ENCODE measurements at regions not wholly inside any gene's neighbourhood (a gene's known extent, or its start where the extent isn't known, plus 50 kb on each side); places are given as distances from the start of the nearest gene placed in this dataset.

DNA sequence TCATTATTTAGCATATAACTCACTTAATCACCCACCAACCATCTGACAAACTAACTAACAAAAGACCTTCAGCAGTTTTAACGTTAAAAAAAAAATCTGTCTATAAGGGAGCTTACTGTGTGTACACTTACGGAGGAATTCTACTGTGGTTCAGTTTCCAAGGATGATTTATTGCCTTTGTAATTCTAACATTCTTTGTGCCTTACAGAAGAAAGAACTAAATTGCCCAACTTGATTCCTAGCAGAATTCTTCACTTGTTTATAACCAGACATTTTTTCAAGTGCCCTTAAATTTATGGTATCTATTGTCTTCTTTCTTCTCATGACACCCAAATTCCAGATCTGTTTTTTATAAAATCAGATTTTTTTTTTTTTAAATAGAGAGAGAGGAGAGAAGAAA lies 119.7 kb upstream of the IGSF10 start:
- no peaks in the 10 kb centered on the region for H3K4me1 ChIP-seq (ENCODE audit: control insufficient read depth, insufficient read depth, low read length)

DNA sequence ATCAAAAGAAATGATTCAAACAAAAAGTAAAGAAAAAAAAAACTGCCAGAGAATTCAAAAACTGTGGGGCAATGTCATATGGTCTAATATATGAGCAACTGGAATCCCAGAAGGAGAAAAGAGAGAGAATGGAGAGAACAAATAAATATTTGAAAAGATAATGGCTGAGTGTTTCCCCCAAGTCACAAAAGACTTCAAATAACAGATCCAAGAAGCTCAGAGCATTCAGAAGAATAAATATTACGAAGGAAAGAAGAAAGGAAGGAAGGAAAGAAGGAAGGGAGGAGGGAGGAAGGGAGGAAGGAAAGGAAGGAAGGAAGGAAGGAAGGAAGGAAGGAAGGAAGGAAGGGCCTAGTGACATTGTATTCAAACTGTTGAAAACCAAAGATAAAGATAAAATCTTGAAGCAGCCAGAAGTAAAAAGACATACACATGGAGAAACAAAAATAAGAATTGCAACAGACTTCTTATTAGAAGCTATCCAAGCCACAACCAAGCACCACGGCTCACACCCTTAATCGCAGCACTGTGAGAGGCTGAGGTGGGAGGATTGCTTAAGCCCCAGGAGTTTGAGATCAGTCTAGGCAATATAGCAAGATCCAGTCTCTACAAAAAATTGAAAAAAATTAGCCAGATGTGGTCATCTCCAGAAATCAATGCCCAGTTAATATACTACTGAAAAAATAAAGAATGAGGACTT lies 118.9 kb upstream of the IGSF10 start:
- ChIA-PET CTCF (interaction anchor here (0.6 kb wide), 1 partner anchor 701 kb away, joined by 4 read pairs; no protein-coding TSS in a partner anchor), POLR2A (no interaction called here)
- TF ChIP-seq, protein P1, sequence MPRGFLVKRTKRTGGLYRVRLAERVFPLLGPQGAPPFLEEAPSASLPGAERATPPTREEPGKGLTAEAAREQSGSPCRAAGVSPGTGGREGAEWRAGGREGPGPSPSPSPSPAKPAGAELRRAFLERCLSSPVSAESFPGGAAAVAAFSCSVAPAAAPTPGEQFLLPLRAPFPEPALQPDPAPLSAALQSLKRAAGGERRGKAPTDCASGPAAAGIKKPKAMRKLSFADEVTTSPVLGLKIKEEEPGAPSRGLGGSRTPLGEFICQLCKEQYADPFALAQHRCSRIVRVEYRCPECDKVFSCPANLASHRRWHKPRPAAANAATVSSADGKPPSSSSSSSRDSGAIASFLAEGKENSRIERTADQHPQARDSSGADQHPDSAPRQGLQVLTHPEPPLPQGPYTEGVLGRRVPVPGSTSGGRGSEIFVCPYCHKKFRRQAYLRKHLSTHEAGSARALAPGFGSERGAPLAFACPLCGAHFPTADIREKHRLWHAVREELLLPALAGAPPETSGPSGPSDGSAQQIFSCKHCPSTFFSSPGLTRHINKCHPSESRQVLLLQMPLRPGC (tag by site-specific recombination; IDR thresholded peaks at IDR 0.05): no peak
- TF ChIP-seq GLIS1 (tag by site-specific recombination; IDR thresholded peaks at IDR 0.05) (no peak), SETDB1 (IDR thresholded peaks at IDR 0.05; ENCODE audit: insufficient read length, low read length) (peak; percentile 49), ZNF768 (tag by site-specific recombination; IDR thresholded peaks at IDR 0.05) (no peak), GLI4 (tag by site-specific recombination; IDR thresholded peaks at IDR 0.05) (no peak), ZNF549 (tag by site-specific recombination; IDR thresholded peaks at IDR 0.05) (no peak), ZNF311 (tag by site-specific recombination; IDR thresholded peaks at IDR 0.05; ENCODE audit: borderline replicate concordance) (no peak), FEZF1 (tag by site-specific recombination; IDR thresholded peaks at IDR 0.05) (no peak)
- no peak overlapping the region for H3K27ac ChIP-seq (ENCODE audit: extremely low read depth, low read depth, low read length)
- no peak overlapping the region for H3K4me3 ChIP-seq (ENCODE audit: low read depth, low read length)
- H3K4me1 ChIP-seq (ENCODE audit: control insufficient read depth, insufficient read depth, low read length): no peaks in the 10 kb centered on the region
- no peaks in the 10 kb centered on the region for H3K9me3 ChIP-seq (ENCODE audit: control insufficient read depth, insufficient read depth, low read depth, low read length)
- no peaks in the 10 kb centered on the region for H3K36me3 ChIP-seq (ENCODE audit: control insufficient read depth in 2 of 2, insufficient read depth in 1 of 2, low read length in 2 of 2)

More for the DNA sequence above, 119.7 kb upstream of the IGSF10 start:
- ChIA-PET CTCF (no interaction called here), POLR2A (no interaction called here)
- H3K9me3 ChIP-seq (ENCODE audit: control insufficient read depth, insufficient read depth, low read depth, low read length): no peaks in the 10 kb centered on the region
- no peaks in the 10 kb centered on the region for H3K36me3 ChIP-seq (ENCODE audit: control insufficient read depth in 2 of 2, insufficient read depth in 1 of 2, low read length in 2 of 2)
- no peak overlapping the region for H3K27ac ChIP-seq (ENCODE audit: extremely low read depth, low read depth, low read length)
- no peak overlapping the region for H3K4me3 ChIP-seq (ENCODE audit: low read depth, low read length)
- TF ChIP-seq ZNF274 (IDR thresholded peaks at IDR 0.05; ENCODE audit: low read length) (no peak), ZNF274 (tag by site-specific recombination; IDR thresholded peaks at IDR 0.05; ENCODE audit: borderline replicate concordance) (no peak), MEIS1 (CRISPR knock-in tag; IDR thresholded peaks at IDR 0.05; ENCODE audit: borderline replicate concordance) (peak; percentile 59; the same call in 1 of the 2 replicates), ZSCAN30 (tag by site-specific recombination; IDR thresholded peaks at IDR 0.05) (no peak), ZFP41 (tag by site-specific recombination; IDR thresholded peaks at IDR 0.05; ENCODE audit: borderline replicate concordance) (no peak)
- TF ChIP-seq, protein P2, sequence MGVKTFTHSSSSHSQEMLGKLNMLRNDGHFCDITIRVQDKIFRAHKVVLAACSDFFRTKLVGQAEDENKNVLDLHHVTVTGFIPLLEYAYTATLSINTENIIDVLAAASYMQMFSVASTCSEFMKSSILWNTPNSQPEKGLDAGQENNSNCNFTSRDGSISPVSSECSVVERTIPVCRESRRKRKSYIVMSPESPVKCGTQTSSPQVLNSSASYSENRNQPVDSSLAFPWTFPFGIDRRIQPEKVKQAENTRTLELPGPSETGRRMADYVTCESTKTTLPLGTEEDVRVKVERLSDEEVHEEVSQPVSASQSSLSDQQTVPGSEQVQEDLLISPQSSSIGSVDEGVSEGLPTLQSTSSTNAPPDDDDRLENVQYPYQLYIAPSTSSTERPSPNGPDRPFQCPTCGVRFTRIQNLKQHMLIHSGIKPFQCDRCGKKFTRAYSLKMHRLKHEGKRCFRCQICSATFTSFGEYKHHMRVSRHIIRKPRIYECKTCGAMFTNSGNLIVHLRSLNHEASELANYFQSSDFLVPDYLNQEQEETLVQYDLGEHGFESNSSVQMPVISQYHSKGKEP (tag by site-specific recombination; IDR thresholded peaks at IDR 0.05): no peak
- TF ChIP-seq, protein P3, sequence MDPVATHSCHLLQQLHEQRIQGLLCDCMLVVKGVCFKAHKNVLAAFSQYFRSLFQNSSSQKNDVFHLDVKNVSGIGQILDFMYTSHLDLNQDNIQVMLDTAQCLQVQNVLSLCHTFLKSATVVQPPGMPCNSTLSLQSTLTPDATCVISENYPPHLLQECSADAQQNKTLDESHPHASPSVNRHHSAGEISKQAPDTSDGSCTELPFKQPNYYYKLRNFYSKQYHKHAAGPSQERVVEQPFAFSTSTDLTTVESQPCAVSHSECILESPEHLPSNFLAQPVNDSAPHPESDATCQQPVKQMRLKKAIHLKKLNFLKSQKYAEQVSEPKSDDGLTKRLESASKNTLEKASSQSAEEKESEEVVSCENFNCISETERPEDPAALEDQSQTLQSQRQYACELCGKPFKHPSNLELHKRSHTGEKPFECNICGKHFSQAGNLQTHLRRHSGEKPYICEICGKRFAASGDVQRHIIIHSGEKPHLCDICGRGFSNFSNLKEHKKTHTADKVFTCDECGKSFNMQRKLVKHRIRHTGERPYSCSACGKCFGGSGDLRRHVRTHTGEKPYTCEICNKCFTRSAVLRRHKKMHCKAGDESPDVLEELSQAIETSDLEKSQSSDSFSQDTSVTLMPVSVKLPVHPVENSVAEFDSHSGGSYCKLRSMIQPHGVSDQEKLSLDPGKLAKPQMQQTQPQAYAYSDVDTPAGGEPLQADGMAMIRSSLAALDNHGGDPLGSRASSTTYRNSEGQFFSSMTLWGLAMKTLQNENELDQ (tag by site-specific recombination; IDR thresholded peaks at IDR 0.05; ENCODE audit: low read depth): no peak

DNA sequence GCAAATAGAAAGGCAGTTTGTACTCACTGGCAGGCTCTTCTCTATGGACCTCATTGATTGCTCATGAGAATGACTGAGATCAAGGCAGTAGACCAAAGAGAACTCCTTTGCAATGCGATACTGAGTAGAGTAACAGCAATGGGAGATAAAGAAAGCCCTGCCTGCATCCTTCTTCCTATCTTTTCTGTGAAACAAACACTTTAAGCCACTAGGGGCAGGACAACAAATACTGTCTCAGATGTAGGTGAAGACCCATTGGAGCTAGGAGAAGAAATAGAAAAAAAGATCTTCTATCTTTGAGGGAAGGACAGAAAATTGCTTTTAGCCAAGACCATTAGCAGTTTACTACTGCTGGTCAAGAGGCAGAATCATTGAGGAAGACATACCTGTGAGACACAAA lies 117.6 kb upstream of the IGSF10 start:
- ChIA-PET CTCF (no interaction called here), POLR2A (no interaction called here)
- no peak overlapping the region for H3K27ac ChIP-seq (ENCODE audit: extremely low read depth, low read depth, low read length)
- no peaks in the 10 kb centered on the region for H3K4me1 ChIP-seq (ENCODE audit: control insufficient read depth, insufficient read depth, low read length)
- H3K36me3 ChIP-seq (ENCODE audit: control insufficient read depth in 2 of 2, insufficient read depth in 1 of 2, low read length in 2 of 2): no peaks in the 10 kb centered on the region
- no peaks in the 10 kb centered on the region for H3K9me3 ChIP-seq (ENCODE audit: control insufficient read depth, insufficient read depth, low read depth, low read length)
- H3K4me3 ChIP-seq (ENCODE audit: low read depth, low read length): no peak overlapping the region
- TF ChIP-seq ZNF548 (tag by site-specific recombination; IDR thresholded peaks at IDR 0.05) (no peak), ZNF202 (tag by site-specific recombination; IDR thresholded peaks at IDR 0.05; ENCODE audit: borderline replicate concordance) (no peak), FEZF1 (tag by site-specific recombination; IDR thresholded peaks at IDR 0.05) (no peak), ZNF624 (tag by site-specific recombination; IDR thresholded peaks at IDR 0.05) (no peak), ZNF561 (tag by site-specific recombination; IDR thresholded peaks at IDR 0.05; ENCODE audit: borderline replicate concordance) (no peak), KLF10 (tag by site-specific recombination; IDR thresholded peaks at IDR 0.05) (no peak), HOXD13 (CRISPR knock-in tag; IDR thresholded peaks at IDR 0.05; ENCODE audit: borderline replicate concordance) (no peak), KLF1 (tag by site-specific recombination; IDR thresholded peaks at IDR 0.05) (no peak), ZNF707 (tag by site-specific recombination; IDR thresholded peaks at IDR 0.05) (no peak), TRIM28 (IDR thresholded peaks at IDR 0.05; ENCODE audit: borderline replicate concordance, low read length) (no peak), ZNF37A (tag by site-specific recombination; IDR thresholded peaks at IDR 0.05) (no peak)
- TF ChIP-seq, protein P2 (tag by site-specific recombination; IDR thresholded peaks at IDR 0.05): no peak
